ENCODE measurements at regions not wholly inside any gene's neighbourhood (a gene's known extent, or its start where the extent isn't known, plus 50 kb on each side); places are given as distances from the start of the nearest gene placed in this dataset.
"Not testable (repeated sequence)": the region's sequence is repeated elsewhere in the genome, so short reads cannot be mapped to it uniquely, and the experiment has no call there.

GRCh38 chr20:47427067-47427466 lies 70.6 kb upstream of the ZMYND8 start:
- no peaks in the 10 kb centered on the region for H3K27me3 ChIP-seq (ENCODE audit: control insufficient read depth in 2 of 2, insufficient read depth in 2 of 2, low read length in 2 of 2)
- no peaks in the 10 kb centered on the region for H3K36me3 ChIP-seq (ENCODE audit: control insufficient read depth in 2 of 2, insufficient read depth in 2 of 2, low read length in 2 of 2)
- no peak overlapping the region for H3K27ac ChIP-seq (ENCODE audit: low read depth in 2 of 2, low read length in 2 of 2)
- no peak overlapping the region for H3K9ac ChIP-seq (ENCODE audit: low read depth in 1 of 2, low read length in 2 of 2)
- H3K9me3 ChIP-seq (ENCODE audit: control insufficient read depth in 2 of 2, low read length in 2 of 2): peaks cover 4 to 6% of the 10 kb centered on the region in 2 donors
- no peaks in the 10 kb centered on the region for H3K4me1 ChIP-seq (ENCODE audit: control insufficient read depth in 2 of 2, insufficient read depth in 2 of 2, low read length in 2 of 2)
- no peak overlapping the region for H3K4me3 ChIP-seq (ENCODE audit: low read length in 2 of 2)

GRCh38 chr20:47427746-47428145 lies 71.2 kb upstream of the ZMYND8 start:
- no peak overlapping the region for H3K9ac ChIP-seq (ENCODE audit: low read depth in 1 of 2, low read length in 2 of 2)
- H3K27me3 ChIP-seq (ENCODE audit: control insufficient read depth in 2 of 2, insufficient read depth in 2 of 2, low read length in 2 of 2): no peaks in the 10 kb centered on the region
- no peaks in the 10 kb centered on the region for H3K4me1 ChIP-seq (ENCODE audit: control insufficient read depth in 2 of 2, insufficient read depth in 2 of 2, low read length in 2 of 2)

DNA sequence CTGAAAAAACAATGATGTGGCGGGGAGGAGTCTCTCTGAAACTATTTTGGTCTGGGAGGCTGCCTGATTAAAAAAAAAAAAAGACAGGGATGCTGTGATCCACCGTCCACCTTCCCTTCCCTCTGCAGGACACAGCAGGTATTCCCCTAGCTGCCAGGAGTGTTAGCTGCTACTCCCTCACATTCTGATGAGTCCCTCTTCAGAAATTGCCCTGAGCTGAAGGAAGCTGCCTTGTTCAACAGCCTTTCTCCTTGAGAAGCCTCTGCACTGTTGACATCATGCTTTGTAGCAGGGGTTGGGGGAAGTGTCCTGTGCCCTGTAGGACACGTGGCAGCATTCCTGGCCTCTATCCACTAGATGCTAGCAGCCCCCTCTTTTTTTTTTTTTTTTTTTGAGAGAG lies 71.7 kb upstream of the ZMYND8 start:
- H3K27me3 ChIP-seq (ENCODE audit: control insufficient read depth in 2 of 2, insufficient read depth in 2 of 2, low read length in 2 of 2): no peaks in the 10 kb centered on the region
- no peaks in the 10 kb centered on the region for H3K4me1 ChIP-seq (ENCODE audit: control insufficient read depth in 2 of 2, insufficient read depth in 2 of 2, low read length in 2 of 2)
- peaks cover 4 to 6% of the 10 kb centered on the region in 2 donors for H3K9me3 ChIP-seq (ENCODE audit: control insufficient read depth in 2 of 2, low read length in 2 of 2)
- no peak overlapping the region for H3K27ac ChIP-seq (ENCODE audit: low read depth in 2 of 2, low read length in 2 of 2)
- H3K36me3 ChIP-seq (ENCODE audit: control insufficient read depth in 2 of 2, insufficient read depth in 2 of 2, low read length in 2 of 2): no peaks in the 10 kb centered on the region
- no peak overlapping the region for H3K9ac ChIP-seq (ENCODE audit: low read depth in 1 of 2, low read length in 2 of 2)
- H3K4me3 ChIP-seq (ENCODE audit: low read length in 2 of 2): no peak overlapping the region

More at GRCh38 chr20:47427746-47428145, 71.2 kb upstream of the ZMYND8 start:
- Histone ChIP-seq H3K4me3 (ENCODE audit: low read length in 2 of 2) (no peak overlapping the region), H3K9me3 (ENCODE audit: control insufficient read depth in 2 of 2, low read length in 2 of 2) (peaks cover 4 to 6% of the 10 kb centered on the region in 2 donors), H3K27ac (ENCODE audit: low read depth in 2 of 2, low read length in 2 of 2) (no peak overlapping the region), H3K36me3 (ENCODE audit: control insufficient read depth in 2 of 2, insufficient read depth in 2 of 2, low read length in 2 of 2) (no peaks in the 10 kb centered on the region)

- H3K27ac ChIP-seq (ENCODE audit: low read depth in 2 of 2, low read length in 2 of 2): no peak overlapping the region
- no peak overlapping the region for H3K4me3 ChIP-seq (ENCODE audit: low read length in 2 of 2)
- no peaks in the 10 kb centered on the region for H3K4me1 ChIP-seq (ENCODE audit: control insufficient read depth in 2 of 2, insufficient read depth in 2 of 2, low read length in 2 of 2)
- H3K9ac ChIP-seq (ENCODE audit: low read depth in 1 of 2, low read length in 2 of 2): no peak overlapping the region
- H3K27me3 ChIP-seq (ENCODE audit: control insufficient read depth in 2 of 2, insufficient read depth in 2 of 2, low read length in 2 of 2): no peaks in the 10 kb centered on the region
- H3K36me3 ChIP-seq (ENCODE audit: control insufficient read depth in 2 of 2, insufficient read depth in 2 of 2, low read length in 2 of 2): no peaks in the 10 kb centered on the region
- peaks cover 4 to 6% of the 10 kb centered on the region in 2 donors for H3K9me3 ChIP-seq (ENCODE audit: control insufficient read depth in 2 of 2, low read length in 2 of 2)
Measured at GRCh38 chr20:47428851-47429336, 72.4 kb upstream of the ZMYND8 start.

DNA sequence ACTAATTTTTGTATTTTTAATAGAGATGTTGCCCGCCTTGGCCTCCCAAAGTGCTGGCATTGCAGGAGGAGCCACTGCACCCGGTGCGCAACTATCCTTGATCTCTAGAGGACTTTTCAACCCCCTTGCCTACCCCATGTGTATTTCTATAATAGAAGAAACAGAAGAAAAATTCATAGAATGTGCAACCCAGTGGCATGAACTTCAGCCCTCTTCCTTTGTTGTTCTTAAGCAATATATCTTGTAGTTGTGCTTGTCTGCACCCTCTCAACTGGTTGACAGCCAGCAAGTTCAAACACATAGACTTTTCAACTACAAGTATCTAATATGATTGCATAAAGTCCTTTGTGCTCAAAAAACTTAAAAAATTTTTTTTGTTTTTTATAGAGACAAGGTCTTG lies 72.3 kb upstream of the NCOA3 start:
- Histone ChIP-seq H3K4me3 (ENCODE audit: low read length in 2 of 2) (no peak overlapping the region), H3K27me3 (ENCODE audit: control insufficient read depth in 2 of 2, insufficient read depth in 2 of 2, low read length in 2 of 2) (no peaks in the 10 kb centered on the region), H3K9ac (ENCODE audit: low read depth in 1 of 2, low read length in 2 of 2) (no peak overlapping the region), H3K9me3 (ENCODE audit: control insufficient read depth in 2 of 2, low read length in 2 of 2) (peaks cover 4 to 6% of the 10 kb centered on the region in 2 donors), H3K27ac (ENCODE audit: low read depth in 2 of 2, low read length in 2 of 2) (no peak overlapping the region), H3K36me3 (ENCODE audit: control insufficient read depth in 2 of 2, insufficient read depth in 2 of 2, low read length in 2 of 2) (no peaks in the 10 kb centered on the region), H3K4me1 (ENCODE audit: control insufficient read depth in 2 of 2, insufficient read depth in 2 of 2, low read length in 2 of 2) (no peaks in the 10 kb centered on the region)

- no peaks in the 10 kb centered on the region for H3K27me3 ChIP-seq (ENCODE audit: control insufficient read depth in 2 of 2, insufficient read depth in 2 of 2, low read length in 2 of 2)
- no peaks in the 10 kb centered on the region for H3K4me1 ChIP-seq (ENCODE audit: control insufficient read depth in 2 of 2, insufficient read depth in 2 of 2, low read length in 2 of 2)
- H3K4me3 ChIP-seq (ENCODE audit: low read length in 2 of 2): no peak overlapping the region
- no peaks in the 10 kb centered on the region for H3K36me3 ChIP-seq (ENCODE audit: control insufficient read depth in 2 of 2, insufficient read depth in 2 of 2, low read length in 2 of 2)
- no peak overlapping the region for H3K27ac ChIP-seq (ENCODE audit: low read depth in 2 of 2, low read length in 2 of 2)
- no peak overlapping the region for H3K9ac ChIP-seq (ENCODE audit: low read depth in 1 of 2, low read length in 2 of 2)
- H3K9me3 ChIP-seq (ENCODE audit: control insufficient read depth in 2 of 2, low read length in 2 of 2): peaks cover 4 to 6% of the 10 kb centered on the region in 2 donors
Measured at GRCh38 chr20:47430862-47431588, 70.7 kb upstream of the NCOA3 start.

DNA sequence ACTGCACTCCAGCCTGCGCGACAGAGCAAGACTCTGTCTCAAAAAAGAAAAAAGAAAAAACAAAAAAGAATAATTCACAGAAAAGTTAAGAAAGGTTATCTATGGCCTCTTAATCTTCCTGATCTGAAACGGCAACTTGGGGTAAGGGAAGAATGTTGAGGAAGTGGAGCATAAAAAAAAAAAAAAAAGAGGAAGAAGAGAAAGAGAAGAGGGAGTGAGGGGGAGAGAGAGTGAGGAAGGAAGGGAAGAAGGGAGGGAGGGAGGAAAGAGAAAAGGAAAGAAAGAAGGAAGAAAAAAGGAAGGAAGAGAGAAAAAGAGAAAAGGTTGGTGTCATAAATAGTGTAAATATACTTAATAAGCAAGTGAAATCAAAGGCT lies 68.9 kb upstream of the NCOA3 start:
- Histone ChIP-seq H3K36me3 (ENCODE audit: control insufficient read depth in 2 of 2, insufficient read depth in 2 of 2, low read length in 2 of 2) (no peaks in the 10 kb centered on the region), H3K4me1 (ENCODE audit: control insufficient read depth in 2 of 2, insufficient read depth in 2 of 2, low read length in 2 of 2) (no peaks in the 10 kb centered on the region), H3K9ac (ENCODE audit: low read depth in 1 of 2, low read length in 2 of 2) (no peak overlapping the region), H3K27me3 (ENCODE audit: control insufficient read depth in 2 of 2, insufficient read depth in 2 of 2, low read length in 2 of 2) (no peaks in the 10 kb centered on the region), H3K4me3 (ENCODE audit: low read length in 2 of 2) (no peak overlapping the region), H3K27ac (ENCODE audit: low read depth in 2 of 2, low read length in 2 of 2) (no peak overlapping the region), H3K9me3 (ENCODE audit: control insufficient read depth in 2 of 2, low read length in 2 of 2) (no peaks in the 10 kb centered on the region)

GRCh38 chr20:47434128-47434779 lies 67.4 kb upstream of the NCOA3 start:
- H3K36me3 ChIP-seq (ENCODE audit: control insufficient read depth in 2 of 2, insufficient read depth in 2 of 2, low read length in 2 of 2); H3K9ac ChIP-seq (ENCODE audit: low read depth in 1 of 2, low read length in 2 of 2); H3K27ac ChIP-seq (ENCODE audit: low read depth in 2 of 2, low read length in 2 of 2); H3K9me3 ChIP-seq (ENCODE audit: control insufficient read depth in 2 of 2, low read length in 2 of 2); H3K27me3 ChIP-seq (ENCODE audit: control insufficient read depth in 2 of 2, insufficient read depth in 2 of 2, low read length in 2 of 2); H3K4me1 ChIP-seq (ENCODE audit: control insufficient read depth in 2 of 2, insufficient read depth in 2 of 2, low read length in 2 of 2); H3K4me3 ChIP-seq (ENCODE audit: low read length in 2 of 2): not testable (repeated sequence)

GRCh38 chr20:47438464-47439381 lies 63.0 kb upstream of the NCOA3 start:
- Histone ChIP-seq H3K27ac (ENCODE audit: low read depth in 2 of 2, low read length in 2 of 2) (peak overlapping the region; percentile 18 to 45), H3K4me1 (ENCODE audit: control insufficient read depth in 2 of 2, insufficient read depth in 2 of 2, low read length in 2 of 2) (no peaks in the 10 kb centered on the region), H3K4me3 (ENCODE audit: low read length in 2 of 2) (peak overlapping the region in 1 of 2 donors; percentile 37)

More at GRCh38 chr20:47438464-47439381, 63.0 kb upstream of the NCOA3 start:
- H3K36me3 ChIP-seq (ENCODE audit: control insufficient read depth in 2 of 2, insufficient read depth in 2 of 2, low read length in 2 of 2): no peaks in the 10 kb centered on the region
- H3K27me3 ChIP-seq (ENCODE audit: control insufficient read depth in 2 of 2, insufficient read depth in 2 of 2, low read length in 2 of 2): no peaks in the 10 kb centered on the region
- no peaks in the 10 kb centered on the region for H3K9me3 ChIP-seq (ENCODE audit: control insufficient read depth in 2 of 2, low read length in 2 of 2)
- no peak overlapping the region for H3K9ac ChIP-seq (ENCODE audit: low read depth in 1 of 2, low read length in 2 of 2)
